HG02852 (cell line): ENCODE measurements at regions not wholly inside any gene's neighbourhood (a gene's known extent, or its start where the extent isn't known, plus 50 kb on each side); places are given as distances from the start of the nearest gene placed in this dataset.
A peak's percentile ranks its signal among the peaks of the same experiment; 100 is the strongest.

Experiments
- ATAC-seq: cut with Tn5 transposase; IDR thresholded peaks from one replicate; pipeline ENCODE4 v1.9.1; 2021; ENCODE audit warnings: mild to moderate bottlenecking, moderate library complexity; ENCODE audit not compliant: unreplicated experiment

DNA sequence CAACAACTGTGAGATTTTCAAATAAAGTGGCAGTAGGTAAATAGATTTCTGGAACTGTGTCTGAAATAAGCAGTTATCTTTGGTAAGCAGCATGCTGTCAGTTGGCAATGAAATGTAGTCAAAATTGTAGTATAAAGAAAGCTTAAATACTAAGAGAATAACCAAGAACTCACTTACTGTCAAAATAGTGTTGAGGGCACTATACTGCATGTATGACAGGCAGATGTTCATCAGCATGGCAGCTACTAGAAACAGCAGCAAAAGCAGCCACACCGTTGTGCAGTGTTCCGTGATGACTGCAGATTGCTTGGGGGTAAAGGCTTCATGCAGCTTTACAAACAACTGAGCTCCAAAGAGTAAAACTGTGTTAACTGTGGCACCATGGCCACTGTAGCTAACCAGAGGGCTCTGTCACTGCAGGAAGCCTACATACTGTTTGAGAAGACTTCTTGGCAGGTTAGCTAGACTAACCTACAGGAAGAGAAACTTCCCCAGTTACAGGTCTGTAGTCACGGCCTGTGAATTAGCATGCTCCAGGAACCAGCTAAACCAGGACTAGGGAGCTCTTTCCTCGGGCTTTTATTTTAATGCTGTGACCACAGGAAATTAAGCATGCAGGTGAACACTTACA is 459.7 kb downstream of the TBL1XR1 start:
- ATAC-seq, result no peak

DNA sequence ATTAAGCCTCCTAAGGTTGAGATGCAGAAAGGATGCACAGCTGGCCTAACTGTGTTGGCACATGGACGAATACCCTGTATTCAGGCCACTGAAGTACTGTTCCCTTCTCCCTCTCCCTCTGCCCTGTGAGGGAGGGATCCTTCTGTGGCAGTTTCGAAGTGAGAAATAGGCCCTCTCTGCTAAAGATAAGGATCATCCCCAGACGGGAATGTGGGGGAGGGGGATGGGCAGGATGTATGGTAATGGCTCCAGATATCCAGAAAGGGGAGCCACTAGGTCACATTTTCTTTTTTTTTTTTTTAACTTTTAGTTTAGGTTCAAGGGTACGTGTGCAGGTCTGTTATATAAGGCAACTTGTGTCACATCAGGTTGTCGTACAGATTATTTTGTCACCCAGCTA is 463.1 kb downstream of the TBL1XR1 start:
- no peak for ATAC-seq

DNA sequence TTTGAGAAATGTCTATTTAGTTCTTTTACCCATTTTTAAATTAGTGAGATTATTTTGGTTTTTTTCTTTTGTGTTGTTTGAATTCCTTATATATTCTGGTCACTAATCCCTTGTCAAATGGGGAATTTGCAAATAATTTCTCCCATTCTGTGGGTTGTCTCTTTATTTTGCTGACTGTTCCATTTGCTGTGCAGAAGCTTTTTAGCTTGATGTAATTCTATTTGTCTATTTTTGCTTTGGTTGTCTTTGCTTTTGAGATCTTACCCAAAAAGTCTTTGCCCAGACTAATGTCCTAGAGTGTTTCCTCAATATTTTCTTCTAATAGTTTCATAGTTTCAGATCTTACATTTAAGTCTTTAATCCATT is 472.9 kb downstream of the TBL1XR1 start:
- ATAC-seq, result no peak

DNA sequence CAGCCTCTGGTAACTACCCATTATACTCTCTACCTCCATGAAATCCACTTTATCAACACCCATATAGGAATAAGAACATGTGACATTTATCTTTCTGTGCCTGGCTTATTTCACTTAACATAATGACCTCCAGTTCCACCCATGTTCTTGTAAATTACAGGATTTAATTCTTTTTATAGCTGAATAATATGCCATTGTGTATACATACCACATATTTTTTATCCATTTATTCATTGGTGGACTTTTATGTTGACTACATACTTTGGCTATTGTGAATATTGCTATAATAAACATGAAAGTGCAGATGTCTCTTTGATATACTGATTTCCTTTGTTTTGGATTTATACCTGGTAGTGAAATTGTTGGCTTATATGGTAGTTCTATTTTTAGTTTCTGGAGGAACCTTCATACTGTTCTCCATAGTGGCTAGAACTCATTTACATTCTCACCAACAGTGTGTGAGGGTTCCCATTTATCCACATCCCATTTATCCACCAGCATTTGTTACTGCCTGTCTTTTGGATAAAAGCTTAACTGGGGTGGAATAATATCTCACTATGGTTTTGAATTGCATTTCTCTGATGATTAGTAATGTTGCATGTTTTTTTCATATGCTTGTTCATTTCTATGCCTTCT is 473.4 kb downstream of the TBL1XR1 start:
- ATAC-seq, result no peak

DNA sequence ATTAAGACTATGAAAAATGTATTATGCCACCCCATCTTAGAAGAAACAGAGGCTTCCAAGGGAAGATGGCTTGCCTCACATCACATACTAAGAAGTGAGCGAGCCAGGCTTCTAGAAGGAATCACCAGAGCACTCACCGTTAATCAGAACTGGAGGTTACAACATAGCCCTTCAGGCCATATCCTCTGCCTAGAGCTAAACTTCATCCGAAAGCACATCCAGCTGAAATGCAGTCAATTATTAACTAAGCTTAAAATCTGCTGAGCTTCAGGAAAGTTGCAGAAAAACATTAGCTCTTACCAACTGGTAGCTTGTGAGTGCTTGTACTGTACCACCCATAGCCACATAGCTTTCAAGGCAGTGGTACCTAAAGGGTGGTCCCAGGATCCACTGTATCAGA is 483.2 kb downstream of the TBL1XR1 start:
- ATAC-seq, result no peak

DNA sequence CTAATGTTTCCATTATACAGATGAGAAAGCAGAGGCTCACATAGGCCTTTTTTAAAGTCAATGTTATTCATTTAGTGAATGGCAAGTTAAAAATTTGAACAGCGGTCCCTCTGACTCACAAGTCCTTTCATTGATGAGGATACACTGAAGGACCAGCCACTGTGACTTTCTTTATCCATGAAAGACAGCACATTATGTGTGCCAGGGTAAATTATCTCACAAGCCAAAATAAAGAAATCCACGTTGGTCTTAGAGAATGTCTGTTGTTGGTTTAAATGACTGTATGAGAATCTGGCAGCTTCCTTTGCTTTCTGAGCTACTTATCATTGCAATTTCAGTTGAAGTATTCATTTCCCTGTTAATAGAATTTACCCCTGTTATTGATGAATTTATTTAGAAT is 485.1 kb downstream of the TBL1XR1 start:
- ATAC-seq, result no peak

DNA sequence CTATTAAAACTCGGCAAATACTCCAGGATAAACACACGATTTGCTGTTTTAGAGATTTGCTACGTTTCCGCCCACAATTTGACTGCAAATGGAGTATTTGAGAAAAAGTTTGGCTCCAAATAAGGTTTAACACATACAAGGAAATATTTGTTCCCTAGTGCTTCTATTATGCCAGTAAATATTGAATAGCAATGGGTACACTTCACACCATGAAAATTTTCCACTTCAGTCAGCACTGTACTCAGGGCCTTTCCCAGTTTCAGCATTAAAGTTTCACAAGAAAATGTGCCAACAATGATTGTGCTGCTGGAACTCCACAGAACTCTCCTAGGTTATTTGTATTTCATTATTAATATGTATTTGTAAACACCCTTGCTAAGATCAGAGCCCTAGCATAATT is 498.0 kb downstream of the TBL1XR1 start:
- ATAC-seq, result no peak

DNA sequence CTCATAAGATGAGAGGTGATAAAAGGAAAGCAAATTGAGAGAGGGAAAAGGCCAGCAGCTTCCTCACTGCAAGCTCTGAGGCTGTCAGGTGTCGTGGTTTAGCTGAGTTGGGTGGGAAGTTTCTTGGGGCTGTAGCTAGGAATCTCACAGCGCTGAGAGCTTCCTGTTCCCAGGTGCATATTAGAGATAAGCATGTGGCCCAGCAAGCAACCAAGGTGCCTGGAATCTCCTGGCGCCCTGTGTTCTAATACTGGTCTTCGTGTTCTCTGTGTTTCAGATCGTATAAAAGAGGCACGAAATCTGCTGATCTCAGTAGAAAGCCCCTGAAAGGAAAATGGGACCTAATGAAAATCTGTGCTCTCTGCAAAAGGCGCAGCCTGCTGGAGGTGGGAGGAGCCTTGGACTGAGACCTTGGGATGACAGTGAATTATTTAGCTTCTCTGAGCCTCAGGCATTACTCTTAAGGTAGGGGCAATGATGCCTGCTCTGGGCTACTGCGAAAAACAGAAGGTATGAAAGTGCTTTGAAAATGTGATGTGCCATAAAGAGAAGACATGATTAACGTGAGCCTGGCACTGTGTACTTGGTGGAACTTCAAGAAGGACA is 499.9 kb downstream of the TBL1XR1 start:
- ATAC-seq, result no peak

DNA sequence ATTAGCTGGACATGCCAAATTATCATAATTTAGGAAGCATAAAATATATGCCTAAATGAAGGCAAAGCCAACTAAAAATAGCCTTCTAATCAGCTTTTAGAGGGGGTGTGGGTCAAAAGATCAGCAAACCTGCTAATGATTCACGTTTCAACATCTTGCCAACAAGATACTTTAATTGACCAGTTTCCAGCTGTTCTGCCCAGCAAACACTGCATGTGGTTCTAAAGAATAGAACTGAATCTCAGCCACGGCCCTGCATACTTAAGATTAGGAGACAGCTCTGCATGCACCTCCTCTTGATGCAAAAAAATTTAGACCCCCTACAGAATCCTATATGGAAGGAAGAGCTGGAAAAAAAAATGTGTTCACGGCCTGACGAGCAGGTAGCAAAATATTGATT is 500.5 kb downstream of the TBL1XR1 start:
- ATAC-seq, result no peak

DNA sequence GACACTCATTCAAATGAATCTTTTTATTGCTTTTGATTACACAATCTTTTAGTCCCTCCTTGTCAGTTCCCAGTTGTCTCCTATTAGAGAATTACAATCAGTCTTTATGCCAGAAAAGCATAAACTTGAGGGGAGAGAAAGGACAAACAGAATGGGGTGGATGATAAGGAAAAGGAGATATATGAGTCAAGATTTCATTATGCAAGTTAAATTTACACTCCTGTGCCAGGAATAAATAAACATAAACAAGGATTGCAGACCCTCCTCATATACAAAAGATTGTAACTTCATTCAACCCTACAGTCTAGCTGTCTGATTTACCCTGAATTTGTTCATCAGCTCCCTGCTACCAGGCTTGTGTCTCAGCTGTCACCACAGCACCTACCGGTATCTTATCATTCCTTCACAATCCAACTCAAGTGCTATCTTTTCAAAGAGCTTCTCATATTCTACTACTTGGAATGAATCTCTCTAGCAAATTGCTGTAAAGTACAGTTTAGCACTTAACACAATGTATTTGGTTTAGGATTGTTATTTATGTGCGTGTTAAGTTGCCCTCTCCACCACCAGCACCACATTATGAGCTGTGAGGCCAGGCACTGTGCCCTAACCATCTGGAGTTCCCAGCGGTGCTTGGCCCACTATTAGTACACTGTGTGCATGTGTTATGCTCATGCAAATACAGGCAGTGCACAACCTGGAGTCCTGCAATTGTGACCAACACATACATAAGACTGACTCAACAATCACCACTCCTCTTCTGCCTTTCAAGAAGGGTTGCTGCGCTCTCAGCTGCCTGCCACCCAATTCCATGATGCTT is 504.1 kb downstream of the TBL1XR1 start:
- ATAC-seq, result no peak

DNA sequence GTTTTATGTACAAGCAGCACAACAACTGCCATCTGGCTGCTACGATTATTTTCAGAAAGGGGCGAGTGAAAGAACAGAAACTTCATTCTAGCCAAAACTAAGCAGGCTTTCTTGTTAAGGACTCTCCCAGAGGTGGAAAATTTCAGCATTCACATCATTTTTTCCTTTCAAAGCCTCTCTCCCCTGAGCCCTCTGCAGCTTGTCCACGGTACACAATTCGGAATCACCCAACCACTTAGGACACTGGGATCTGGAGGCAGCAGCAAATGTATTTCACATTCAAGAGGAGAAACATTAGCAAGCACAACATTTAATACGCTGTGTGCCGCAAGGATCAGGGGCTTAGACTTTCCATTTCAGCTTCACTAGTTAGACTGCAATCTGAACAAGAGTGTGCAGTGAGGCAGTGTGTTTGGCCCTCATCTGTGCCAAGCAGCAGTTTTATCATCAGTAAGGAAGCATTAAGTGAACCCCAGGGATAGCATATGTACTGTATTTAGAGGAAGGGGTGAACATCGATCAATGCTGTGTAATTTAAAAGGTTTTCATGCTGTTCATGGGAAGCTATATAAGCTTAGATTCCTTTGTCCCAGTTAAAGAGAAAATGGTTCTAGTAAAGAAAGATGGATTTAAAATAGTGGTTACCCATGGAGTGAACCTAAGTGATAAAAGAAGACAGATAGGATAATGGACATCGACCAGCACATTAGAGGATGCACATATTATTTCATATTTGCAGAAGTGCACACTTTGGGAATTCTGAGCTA is 504.9 kb downstream of the TBL1XR1 start:
- ATAC-seq, result no peak

DNA sequence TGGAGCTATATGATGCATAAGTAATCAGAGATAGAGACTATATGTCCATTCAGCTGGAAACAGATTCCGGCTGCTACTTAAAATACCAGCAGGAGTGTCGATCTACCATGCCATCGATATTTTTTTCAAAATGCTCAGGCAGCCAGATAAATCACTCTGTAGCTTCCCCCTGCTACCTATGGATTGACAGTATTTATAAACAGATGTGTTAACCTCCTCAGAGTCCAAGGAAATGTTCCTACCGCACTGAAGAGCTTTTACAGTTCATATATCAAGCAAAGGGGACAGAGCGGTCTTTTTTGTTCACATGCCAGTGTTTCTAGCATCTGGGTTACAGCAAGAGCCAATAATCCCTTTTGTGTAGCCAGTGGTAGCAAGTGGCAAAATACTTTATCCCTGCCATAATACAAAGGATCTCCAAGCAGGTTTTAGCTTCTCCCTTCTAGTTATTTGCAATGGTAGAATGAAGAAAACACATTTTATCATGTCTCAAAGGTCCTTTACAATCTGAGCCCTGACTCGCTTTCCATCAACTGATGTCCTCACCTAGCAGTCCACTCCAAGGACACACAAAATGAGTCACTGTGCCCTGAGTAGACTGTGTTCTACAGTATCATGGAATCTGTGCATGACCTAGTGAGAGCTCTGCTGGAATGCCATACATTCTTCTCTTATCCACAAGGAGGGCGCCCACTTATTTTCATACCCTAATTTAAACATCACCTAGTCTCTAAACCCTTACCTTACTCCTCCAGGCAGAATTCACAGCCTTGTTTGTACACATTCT is 507.0 kb downstream of the TBL1XR1 start:
- ATAC-seq, result no peak

DNA sequence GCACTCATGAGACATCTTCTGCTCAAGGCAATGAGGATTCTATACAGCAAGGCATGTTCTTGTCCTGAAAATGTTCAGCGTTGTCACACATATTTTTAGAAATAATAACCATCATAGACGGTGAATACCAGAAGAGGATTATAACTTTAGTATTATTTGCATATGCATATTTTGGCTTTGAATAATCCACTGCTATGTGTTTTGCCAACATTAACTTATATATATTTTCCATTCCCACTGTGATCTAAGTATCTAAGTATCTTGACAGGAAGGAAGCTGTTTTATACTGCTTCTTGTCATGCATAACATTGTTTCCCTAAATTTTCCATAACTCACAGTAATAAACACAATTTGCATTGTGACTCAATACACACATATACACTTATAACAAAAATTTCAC is 509.5 kb downstream of the TBL1XR1 start:
- no peak for ATAC-seq

DNA sequence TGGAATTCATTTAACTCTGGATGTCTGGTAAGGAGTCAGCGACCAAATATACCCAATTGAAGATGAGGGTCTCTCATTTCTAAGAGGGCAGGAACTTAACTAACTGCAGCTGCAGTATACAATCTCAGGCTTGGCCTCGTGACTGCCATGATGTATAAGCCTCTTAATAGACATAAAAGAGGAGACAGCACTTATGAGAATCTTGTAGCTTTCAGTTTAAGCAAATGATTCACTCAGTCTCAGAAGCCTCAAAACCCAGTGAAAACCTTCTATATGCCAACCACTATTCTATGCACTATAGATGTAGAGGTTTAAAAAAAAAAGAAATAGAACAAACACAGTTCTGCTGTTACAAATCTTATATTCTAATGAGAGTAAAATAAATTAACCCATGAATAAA is 513.9 kb downstream of the TBL1XR1 start:
- peak; percentile 45 for ATAC-seq

DNA sequence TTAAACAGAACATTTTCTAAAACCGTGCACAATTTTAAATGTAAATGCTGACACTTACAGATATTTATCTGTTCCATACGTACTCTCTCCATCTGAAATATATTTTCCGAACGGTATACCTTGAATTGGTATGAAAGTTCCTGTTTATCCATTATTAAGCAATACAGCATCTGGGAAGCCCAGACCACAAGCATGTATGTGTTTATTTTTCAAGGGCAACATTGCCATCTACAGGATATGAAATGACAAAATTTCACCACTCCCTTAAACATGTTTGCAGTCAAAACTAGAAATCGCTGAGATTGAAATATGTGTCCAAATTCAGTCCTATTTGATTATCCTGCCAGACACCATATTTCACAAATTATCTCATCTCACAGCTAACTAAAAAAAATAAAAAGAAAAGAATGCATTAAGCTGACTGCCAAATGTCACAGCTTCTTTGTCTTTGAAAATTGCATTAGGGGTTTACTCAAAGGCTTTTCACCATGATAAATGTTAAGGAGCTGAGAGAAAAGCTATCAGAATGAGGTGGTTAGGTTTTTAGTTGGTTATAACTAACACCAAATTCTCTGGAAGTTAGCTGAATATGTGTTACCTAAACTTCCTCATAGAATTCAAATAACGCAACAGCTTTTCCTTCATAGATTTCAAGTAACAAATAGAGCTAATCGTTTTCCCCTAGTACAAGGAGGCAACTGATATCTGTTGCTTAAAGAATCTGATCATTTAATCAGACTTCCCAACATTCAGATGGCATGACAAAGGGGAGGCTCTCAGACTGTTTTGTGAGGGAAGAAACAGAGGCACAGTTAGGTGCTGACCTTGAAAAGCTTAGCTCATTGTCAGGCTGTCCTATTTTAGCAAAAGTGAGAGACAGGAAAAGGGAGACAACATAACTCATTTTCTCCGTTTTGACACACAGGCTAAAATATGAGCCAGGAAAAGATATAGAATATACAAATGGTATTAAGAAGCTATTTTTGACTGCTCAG is 533.1 kb downstream of the TBL1XR1 start:
- no peak for ATAC-seq

DNA sequence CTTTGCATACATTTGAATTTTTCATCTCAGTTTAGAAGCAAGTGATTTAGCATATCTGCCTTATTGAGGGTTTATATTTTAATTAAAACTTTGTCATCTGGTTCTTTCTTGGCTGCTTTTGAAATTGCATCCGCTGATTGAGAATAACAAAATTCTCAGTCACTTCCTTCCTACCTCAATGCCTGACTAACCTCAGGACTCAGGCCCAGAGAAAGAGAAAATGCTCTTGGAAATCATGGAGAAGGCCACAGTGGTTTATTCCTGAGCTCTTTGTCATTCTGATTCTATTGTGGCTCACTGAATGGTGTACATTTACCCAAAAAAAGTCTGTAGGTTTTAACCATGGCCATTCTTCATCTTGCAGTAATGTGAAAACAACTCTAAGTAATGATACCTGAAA is 533.9 kb downstream of the TBL1XR1 start:
- ATAC-seq, result no peak

DNA sequence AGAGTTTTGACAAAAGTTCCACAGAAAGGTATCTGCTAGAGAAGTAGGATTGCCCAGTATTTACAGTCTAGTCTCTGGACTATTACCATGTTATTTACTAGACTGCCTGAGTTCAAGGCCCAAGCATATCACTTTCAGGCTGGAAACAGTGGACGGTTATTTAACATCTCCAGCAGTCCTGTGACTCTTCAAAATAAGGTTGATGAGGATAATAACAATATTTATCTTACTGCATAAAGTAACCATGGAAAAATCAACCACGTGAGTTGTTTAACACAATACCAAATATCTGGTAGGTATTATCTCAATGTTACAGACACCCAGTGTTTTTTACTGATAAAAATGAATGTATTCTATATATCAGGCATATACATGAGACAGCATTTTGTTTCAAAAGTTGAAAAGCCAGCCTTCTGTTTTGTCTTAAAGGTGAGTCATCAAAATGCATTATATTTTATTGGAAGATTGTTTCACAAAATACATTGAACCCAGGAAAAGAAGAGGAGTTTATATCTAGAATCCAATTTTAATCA is 535.8 kb downstream of the TBL1XR1 start:
- no peak for ATAC-seq

DNA sequence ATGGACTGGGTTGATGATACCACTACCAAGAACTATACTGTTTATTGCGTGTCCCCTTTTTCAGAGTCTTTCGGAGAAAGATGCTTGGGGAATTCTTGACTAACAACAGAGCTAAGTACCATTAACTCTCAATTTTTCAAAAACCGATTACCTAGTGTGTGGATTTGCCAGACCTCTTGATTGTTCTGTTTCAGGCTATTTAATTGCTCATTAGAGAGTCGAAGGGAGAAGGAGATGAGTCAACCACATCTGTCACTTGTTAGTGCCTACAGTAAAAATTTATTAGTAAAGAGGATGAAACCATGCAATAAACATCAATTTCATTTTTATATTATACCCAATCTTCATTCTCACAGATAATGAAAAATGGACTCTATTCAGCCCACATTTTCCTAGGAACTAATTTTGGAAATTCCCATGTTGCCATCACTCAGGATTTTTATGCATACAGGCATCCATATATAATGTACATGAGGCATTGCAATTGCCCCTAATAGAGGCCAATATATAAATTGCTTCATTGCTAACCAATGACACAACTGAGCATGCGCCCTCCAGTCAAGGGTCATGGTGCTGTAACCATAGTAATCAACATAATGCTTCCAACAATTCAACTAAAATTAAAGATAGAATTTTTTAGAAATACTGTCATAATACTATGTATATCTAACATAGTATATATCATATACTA is 541.7 kb downstream of the TBL1XR1 start:
- no peak for ATAC-seq
